HCT116 (cell line): ENCODE measurements at regions not wholly inside any gene's neighbourhood (a gene's known extent, or its start where the extent isn't known, plus 50 kb on each side); places are given as distances from the start of the nearest gene placed in this dataset.

ENCODE experiments used
- ATAC-seq: fragments of 200-7000 bp; cut with Tn5 transposase; 2 replicates; pipeline ENCODE4 v1.9.1; 2020; ENCODE audit warnings: mild to moderate bottlenecking, moderate library complexity
- BruUV-seq: library from RNA; stranded (reverse); fragments of 400-500 nt; replicated peaks from 2 replicates; lab custom pipeline; 2021; lab: Mats Ljungman, UMichigan
- CTCF ChIA-PET: fragments of 300-600 bp; sonication (Branson Sonifier 250); formaldehyde crosslinking; loops from one replicate; lab custom pipeline; 2021; ENCODE audit warnings: antibody characterized with exemption; lab: Charles Lee
- POLR2A ChIA-PET: fragments of 300-600, 350-600 bp; sonication (Branson Sonifier 250); formaldehyde crosslinking; loops from one replicate; lab custom pipeline; 2021; ENCODE audit warnings: antibody characterized with exemption; lab: Charles Lee
- RAD21 ChIA-PET, 2 experiments: fragments of 300-600 bp; sonication (Branson Sonifier 250); formaldehyde crosslinking; loops; one replicate each; lab custom pipeline; 2023; ENCODE audit warnings: low total read pairs in 2 of 2; ENCODE audit not compliant: uncharacterized antibody in 2 of 2, unreplicated experiment in 2 of 2, low non-redundant PET in 1 of 2; lab: Charles Lee
- DNase-seq: peaks from one replicate; pipeline ENCODE4 v3.0.0-alpha.2; 2010; ENCODE audit warnings: low read depth, low spot score
- H2AFZ ChIP-seq: fragments of 200-600 bp; shearing (Covaris generic), sonication (generic); 2 replicates; pipeline ENCODE4 v1.6.1; 2017; ENCODE audit warnings: low read depth, mixed run types, mixed read lengths, antibody characterized with exemption, low read length; ENCODE audit not compliant: poor library complexity, severe bottlenecking
- H3K27ac ChIP-seq: 2 replicates; pipeline ENCODE4 v1.5.1; 2012; ENCODE audit warnings: low read depth, low read length
- H3K27me3 ChIP-seq: fragments of 200-600 bp; sonication (generic); 2 replicates; pipeline ENCODE4 v1.6.1; 2016; ENCODE audit warnings: mixed run types, low read length, mixed read lengths; ENCODE audit not compliant: insufficient read depth
- H3K36me3 ChIP-seq, 2 experiments: fragments of 200-500 bp in 1 of 2; fragments of 200-600 bp in 1 of 2; sonication (Bioruptor generic) in 1 of 2; sonication (generic) in 1 of 2; 2 replicates each; pipeline versions ENCODE4 v1.5.1 to v1.6.1; 2014 to 2016; ENCODE audit warnings: low read length in 2 of 2, inconsistent platforms in 1 of 2, mixed read lengths in 1 of 2, mixed run types in 1 of 2; ENCODE audit not compliant: insufficient read depth in 2 of 2, control insufficient read depth in 1 of 2
- H3K4me1 ChIP-seq, 2 experiments: fragments of 200-600 bp in 1 of 2; sonication (generic) in 1 of 2; 2 replicates each; pipeline versions ENCODE4 v1.5.1 to v1.6.1; 2012 to 2017; ENCODE audit warnings: low read length in 2 of 2, inconsistent platforms in 1 of 2, mild to moderate bottlenecking in 1 of 2, mixed read lengths in 1 of 2, mixed run types in 1 of 2, moderate library complexity in 1 of 2; ENCODE audit not compliant: insufficient read depth in 2 of 2, control insufficient read depth in 1 of 2
- H3K4me2 ChIP-seq: fragments of 200-600 bp; sonication (generic); 2 replicates; pipeline ENCODE4 v1.6.1; 2017; ENCODE audit warnings: mixed run types, low read length, mixed read lengths
- H3K4me3 ChIP-seq, 2 experiments: fragments of 200-600 bp in 1 of 2; sonication (generic) in 1 of 2; replicated peaks in 1 of 2; 2 replicates each; pipeline ENCODE4 v1.5.1; 2011 to 2016; ENCODE audit warnings: low read length in 2 of 2, control low read depth in 1 of 2, low read depth in 1 of 2, mild to moderate bottlenecking in 1 of 2, mixed read lengths in 1 of 2, mixed run types in 1 of 2
- H3K79me2 ChIP-seq: fragments of 200-600 bp; sonication (generic); 2 replicates; pipeline ENCODE4 v1.6.1; 2017; ENCODE audit warnings: mild to moderate bottlenecking, mixed run types, low read length, moderate library complexity, mixed read lengths; ENCODE audit not compliant: insufficient read depth
- H3K9ac ChIP-seq: fragments of 200-600 bp; sonication (generic); 2 replicates; pipeline ENCODE4 v1.6.1; 2016; ENCODE audit warnings: low read length, mixed read lengths
- H3K9me2 ChIP-seq: fragments of 200-600 bp; sonication (generic), shearing (Covaris generic); 2 replicates; pipeline ENCODE4 v1.6.1; 2017; ENCODE audit warnings: mixed run types, mild to moderate bottlenecking, moderate library complexity; ENCODE audit not compliant: insufficient read depth
- H3K9me3 ChIP-seq, 2 experiments: fragments of 200-500 bp in 1 of 2; fragments of 200-600 bp in 1 of 2; sonication (Bioruptor generic) in 1 of 2; sonication (generic) in 1 of 2; 2 replicates each; pipeline ENCODE4 v1.6.1; 2014 to 2017; ENCODE audit warnings: low read length in 2 of 2, mixed read lengths in 2 of 2, inconsistent platforms in 1 of 2, low read depth in 1 of 2, mild to moderate bottlenecking in 1 of 2, mixed run types in 1 of 2, moderate library complexity in 1 of 2; ENCODE audit not compliant: control insufficient read depth in 1 of 2, insufficient read depth in 1 of 2
- H4K20me1 ChIP-seq: fragments of 200-600 bp; sonication (generic), shearing (Covaris generic); 2 replicates; pipeline ENCODE4 v1.6.1; 2017; ENCODE audit warnings: mixed run types, mild to moderate bottlenecking, moderate library complexity; ENCODE audit not compliant: insufficient read depth
- CEBPB ChIP-seq: IDR thresholded peaks from 2 replicates; pipeline ENCODE4 v1.6.1; 2012; ENCODE audit warnings: low read depth
- CTCF ChIP-seq, 3 experiments: fragments of 200-600 bp in 1 of 3; sonication (generic) in 1 of 3; IDR thresholded peaks in 2 of 3; conservative IDR thresholded peaks in 1 of 3; 2 replicates each; pipeline ENCODE4 v1.5.1; 2012 to 2017; ENCODE audit warnings: low read depth in 2 of 3, low read length in 2 of 3, antibody characterized with exemption in 1 of 3, borderline replicate concordance in 1 of 3, control low read depth in 1 of 3, mild to moderate bottlenecking in 1 of 3, mixed read lengths in 1 of 3, mixed run types in 1 of 3, moderate library complexity in 1 of 3; ENCODE audit not compliant: insufficient read depth in 1 of 3
- EZH2 ChIP-seq: fragments of 200-600 bp; sonication (generic); IDR thresholded peaks from 2 replicates; pipeline ENCODE4 v1.6.1; 2017; ENCODE audit warnings: antibody characterized with exemption, mixed run types
- FOSL1 ChIP-seq: IDR thresholded peaks from 2 replicates; pipeline ENCODE4 v1.6.1; 2012; ENCODE audit warnings: low read depth
- JUND ChIP-seq: IDR thresholded peaks from 2 replicates; pipeline ENCODE4 v1.6.1; 2012
- MAX ChIP-seq: IDR thresholded peaks from 2 replicates; pipeline ENCODE4 v1.6.1; 2012
- RAD21 ChIP-seq: IDR thresholded peaks from 2 replicates; pipeline ENCODE4 v1.6.1; 2012; ENCODE audit warnings: low read depth, mild to moderate bottlenecking
- REST ChIP-seq: IDR thresholded peaks from 2 replicates; pipeline ENCODE4 v1.6.1; 2012; ENCODE audit warnings: low read depth
- SIN3A ChIP-seq: IDR thresholded peaks from 2 replicates; pipeline ENCODE4 v1.6.1; 2012; ENCODE audit warnings: low read depth
- SP1 ChIP-seq: IDR thresholded peaks from 2 replicates; pipeline ENCODE4 v1.6.1; 2012; ENCODE audit warnings: low read depth
- SRF ChIP-seq: IDR thresholded peaks from 2 replicates; pipeline ENCODE4 v1.6.1; 2012; ENCODE audit warnings: low read depth
- TCF7L2 ChIP-seq: IDR thresholded peaks from 2 replicates; pipeline ENCODE4 v1.7.0; 2011; ENCODE audit warnings: borderline replicate concordance, inconsistent platforms; ENCODE audit not compliant: insufficient read depth, insufficient read length; ENCODE audit errors: extremely low read depth
- YY1 ChIP-seq: IDR thresholded peaks from 2 replicates; pipeline ENCODE4 v1.6.1; 2011; ENCODE audit warnings: low read length, low read depth, moderate library complexity, mild to moderate bottlenecking; ENCODE audit not compliant: insufficient replicate concordance; ENCODE audit errors: extremely low read depth
- intact Hi-C: fragments of 100-400 bp; cut with micrococcal nuclease; formaldehyde crosslinking; loops from 2 replicates; pipeline ENCODE4 v1.10.0; 2022

DNA sequence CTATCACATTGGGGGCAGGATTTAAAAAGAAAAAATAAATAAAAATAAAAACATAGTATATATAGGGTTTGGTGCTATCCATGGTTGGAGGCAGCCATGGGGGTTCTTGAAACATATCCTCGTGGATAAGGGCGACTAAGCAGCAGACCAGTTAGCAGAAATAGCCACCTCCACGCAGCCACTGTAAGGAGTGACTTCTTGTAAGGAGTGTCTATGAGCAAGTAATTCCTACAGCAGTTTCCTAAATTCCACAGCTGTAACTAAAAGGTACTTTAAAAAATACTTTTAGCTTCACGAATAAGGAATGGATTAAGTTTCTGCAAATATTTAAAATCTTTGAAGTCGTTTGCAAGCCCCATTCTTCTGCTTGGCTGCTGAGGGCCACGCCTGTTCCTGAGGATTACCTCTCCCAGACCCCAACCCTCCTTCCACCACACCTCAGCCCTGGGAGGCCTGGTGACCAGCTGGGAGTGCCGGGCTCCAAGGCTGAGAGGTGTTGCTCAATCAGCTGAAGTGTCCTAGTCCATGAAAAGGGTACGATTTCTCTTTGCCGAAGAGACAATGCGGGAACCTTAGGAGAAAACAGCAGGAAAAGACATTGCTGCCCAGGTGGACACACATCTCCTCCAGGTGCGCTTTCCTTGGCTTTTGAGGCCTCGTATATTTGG, 115.3 kb downstream of the ADSS2 start:
- TF ChIP-seq JUND, result no peak
- no peak for TF ChIP-seq TCF7L2
- TF ChIP-seq SP1, result no peak
- no peak for TF ChIP-seq CTCF (IDR thresholded peaks at IDR 0.05 in 2 of 3, conservative IDR thresholded peaks at IDR 0.05 in 1 of 3; ENCODE audit: borderline replicate concordance in 1 of 3, insufficient read depth in 1 of 3, low read depth in 2 of 3, low read length in 2 of 3)
- TF ChIP-seq RAD21, result no peak
- TF ChIP-seq YY1, result no peak
- no peak for TF ChIP-seq MAX
- no peak for TF ChIP-seq CEBPB
- TF ChIP-seq SRF, result no peak
- TF ChIP-seq REST, result no peak
- TF ChIP-seq EZH2, result no peak
- no peak for TF ChIP-seq FOSL1
- no peak for TF ChIP-seq SIN3A
- H3K4me2 ChIP-seq, result no peak overlapping the region
- no TSS peak for BruUV-seq
- H4K20me1 ChIP-seq, result no peaks in the 10 kb centered on the region
- intact Hi-C loops, result no loop called here
- no peaks in the 10 kb centered on the region for H3K9me2 ChIP-seq
- no peaks in the 10 kb centered on the region for H3K9me3 ChIP-seq
- no peak overlapping the region for H3K9ac ChIP-seq
- no peaks in the 10 kb centered on the region for H3K36me3 ChIP-seq
- H3K27ac ChIP-seq, result no peak overlapping the region
- DNase-seq, result no peak
- RAD21 ChIA-PET, result no interaction called here
- H3K27me3 ChIP-seq, result no peaks in the 10 kb centered on the region; the same call in 1 of the 2 replicates
- ATAC-seq, result no peak
- H3K4me1 ChIP-seq, result peaks cover 2% of the 10 kb centered on the region in 2 experiments
- no peak overlapping the region for H2AFZ ChIP-seq
- no peak overlapping the region for H3K4me3 ChIP-seq
- no peaks in the 10 kb centered on the region for H3K79me2 ChIP-seq
- POLR2A ChIA-PET, result interaction anchor here (0.6 kb wide), 1 partner anchor 46 kb away, joined by 4 read pairs; no protein-coding TSS in a partner anchor
- CTCF ChIA-PET, result no interaction called here
